KMS-11 (cell line): ENCODE measurements at regions not wholly inside any gene's neighbourhood (a gene's known extent, or its start where the extent isn't known, plus 50 kb on each side); places are given as distances from the start of the nearest gene placed in this dataset.

Experiments
- H2AFZ ChIP-seq: fragments of 200-600 bp; sonication (generic); 2 replicates; pipeline ENCODE4 v1.6.1; 2016; ENCODE audit warnings: antibody characterized with exemption, mixed run types, low read depth
- H3K27ac ChIP-seq: fragments of 200-600 bp; sonication (generic); 2 replicates; pipeline ENCODE4 v1.6.1; 2016; ENCODE audit warnings: mild to moderate bottlenecking, mixed run types
- H3K27me3 ChIP-seq: fragments of 200-600 bp; sonication (generic); 2 replicates; pipeline ENCODE4 v1.6.1; 2017; ENCODE audit warnings: mild to moderate bottlenecking, low read depth, mixed run types, moderate library complexity; ENCODE audit not compliant: insufficient read depth
- H3K36me3 ChIP-seq: fragments of 200-600 bp; sonication (generic); 2 replicates; pipeline ENCODE4 v1.6.1; 2017; ENCODE audit warnings: mild to moderate bottlenecking, mixed run types; ENCODE audit not compliant: insufficient read depth
- H3K4me1 ChIP-seq: fragments of 200-600 bp; sonication (generic); 2 replicates; pipeline ENCODE4 v1.6.1; 2016; ENCODE audit warnings: mild to moderate bottlenecking, low read depth, mixed run types; ENCODE audit not compliant: poor library complexity, severe bottlenecking
- H3K4me2 ChIP-seq: fragments of 200-600 bp; sonication (generic); 2 replicates; pipeline ENCODE4 v1.7.0; 2016; ENCODE audit warnings: mild to moderate bottlenecking, mixed run types
- H3K4me3 ChIP-seq: fragments of 200-600 bp; sonication (generic); IDR thresholded peaks from 2 replicates; pipeline ENCODE4 v1.6.1; 2017; ENCODE audit warnings: low read depth, low read length, mixed read lengths; ENCODE audit not compliant: insufficient read depth
- H3K79me2 ChIP-seq: fragments of 200-600 bp; sonication (generic); 2 replicates; pipeline ENCODE4 v1.6.1; 2016; ENCODE audit warnings: low read depth, mixed run types; ENCODE audit not compliant: insufficient read depth
- H3K9ac ChIP-seq: fragments of 200-600 bp; sonication (generic); 2 replicates; pipeline ENCODE4 v1.6.1; 2016; ENCODE audit warnings: mild to moderate bottlenecking, mixed run types
- H4K20me1 ChIP-seq: fragments of 200-600 bp; sonication (generic); 2 replicates; pipeline ENCODE4 v1.6.1; 2016; ENCODE audit warnings: mild to moderate bottlenecking, mixed run types; ENCODE audit not compliant: insufficient read depth
- CTCF ChIP-seq: fragments of 200-600 bp; sonication (generic); conservative IDR thresholded peaks from 2 replicates; pipeline ENCODE4 v1.6.1; 2017; ENCODE audit warnings: low read depth, mild to moderate bottlenecking, antibody characterized with exemption, low read length, moderate library complexity, mixed read lengths

GRCh38 chr18:47531717-47532116 is 280.3 kb upstream of the SKOR2 start:
- H3K4me3 ChIP-seq = no peak overlapping the region
- no peak overlapping the region for H2AFZ ChIP-seq
- no peak overlapping the region for H3K27ac ChIP-seq
- H4K20me1 ChIP-seq = no peaks in the 10 kb centered on the region
- H3K36me3 ChIP-seq = no peaks in the 10 kb centered on the region
- no peak overlapping the region for H3K9ac ChIP-seq
- no peaks in the 10 kb centered on the region for H3K79me2 ChIP-seq
- H3K4me2 ChIP-seq = no peak overlapping the region
- H3K4me1 ChIP-seq = no peaks in the 10 kb centered on the region
- no peak for TF ChIP-seq CTCF
- no peaks in the 10 kb centered on the region for H3K27me3 ChIP-seq

- no peak overlapping the region for H3K27ac ChIP-seq
- H3K4me3 ChIP-seq = no peak overlapping the region
- TF ChIP-seq CTCF = no peak
- no peaks in the 10 kb centered on the region for H3K36me3 ChIP-seq
- no peak overlapping the region for H3K4me2 ChIP-seq
- H4K20me1 ChIP-seq = no peaks in the 10 kb centered on the region
- no peaks in the 10 kb centered on the region for H3K27me3 ChIP-seq
- no peak overlapping the region for H2AFZ ChIP-seq
- no peak overlapping the region for H3K9ac ChIP-seq
- no peaks in the 10 kb centered on the region for H3K4me1 ChIP-seq
- H3K79me2 ChIP-seq = no peaks in the 10 kb centered on the region
Measured at GRCh38 chr18:47530695-47531094, 279.2 kb upstream of the SKOR2 start.

- Histone ChIP-seq H3K4me1 (no peaks in the 10 kb centered on the region), H3K36me3 (no peaks in the 10 kb centered on the region), H3K27ac (no peak overlapping the region), H3K4me3 (no peak overlapping the region), H3K27me3 (no peaks in the 10 kb centered on the region), H3K9ac (no peak overlapping the region), H3K4me2 (no peak overlapping the region), H4K20me1 (no peaks in the 10 kb centered on the region), H2AFZ (no peak overlapping the region), H3K79me2 (no peaks in the 10 kb centered on the region)
- no peak for TF ChIP-seq CTCF
Measured at GRCh38 chr18:47528343-47528742, 276.9 kb upstream of the SKOR2 start.

GRCh38 chr18:47526147-47526546 is 274.7 kb upstream of the SKOR2 start:
- Histone ChIP-seq H3K36me3 (no peaks in the 10 kb centered on the region), H3K4me2 (no peak overlapping the region), H3K79me2 (no peaks in the 10 kb centered on the region), H3K27me3 (no peaks in the 10 kb centered on the region), H3K4me3 (no peak overlapping the region), H3K27ac (no peak overlapping the region), H4K20me1 (no peaks in the 10 kb centered on the region), H2AFZ (no peak overlapping the region), H3K4me1 (no peaks in the 10 kb centered on the region), H3K9ac (no peak overlapping the region)
- no peak for TF ChIP-seq CTCF

- Histone ChIP-seq H3K4me3 (no peak overlapping the region), H4K20me1 (no peaks in the 10 kb centered on the region), H3K4me1 (no peaks in the 10 kb centered on the region), H2AFZ (no peak overlapping the region), H3K79me2 (no peaks in the 10 kb centered on the region), H3K9ac (no peak overlapping the region), H3K27ac (no peak overlapping the region), H3K4me2 (no peak overlapping the region), H3K36me3 (no peaks in the 10 kb centered on the region), H3K27me3 (no peaks in the 10 kb centered on the region)
- no peak for TF ChIP-seq CTCF
Measured at GRCh38 chr18:47522359-47522758, 270.9 kb upstream of the SKOR2 start.
